Mesothelial cell of epicardium (in vitro differentiated cells): ENCODE measurements at regions not wholly inside any gene's neighbourhood (a gene's known extent, or its start where the extent isn't known, plus 50 kb on each side); places are given as distances from the start of the nearest gene placed in this dataset.

ENCODE experiments used
- DNase-seq, 2 experiments: peaks; one replicate each; pipeline ENCODE4 v3.0.0; 2021; ENCODE audit warnings: low spot score in 2 of 2; ENCODE audit not compliant: unreplicated experiment in 2 of 2
- H3K27ac Mint-ChIP-seq: 2 replicates; pipeline ENCODE4 v1.8.0; 2021; ENCODE audit warnings: mixed read lengths
- H3K27me3 Mint-ChIP-seq: 2 replicates; pipeline ENCODE4 v1.8.0; 2021; ENCODE audit warnings: low read depth, mixed read lengths
- H3K36me3 Mint-ChIP-seq: 2 replicates; pipeline ENCODE4 v1.8.0; 2021; ENCODE audit warnings: mixed read lengths
- H3K4me1 Mint-ChIP-seq: 2 replicates; pipeline ENCODE4 v1.8.0; 2021; ENCODE audit warnings: mixed read lengths
- H3K4me3 Mint-ChIP-seq: 2 replicates; pipeline ENCODE4 v1.8.0; 2021; ENCODE audit warnings: mild to moderate bottlenecking, moderate library complexity, mixed read lengths
- H3K9me3 Mint-ChIP-seq: 2 replicates; pipeline ENCODE4 v1.8.0; 2021; ENCODE audit warnings: mixed read lengths
- CTCF ChIP-seq: fragments of 200-600 bp; sonication (generic); IDR thresholded peaks from one replicate; pipeline ENCODE4 v1.5.0; 2021; ENCODE audit warnings: antibody characterized with exemption; ENCODE audit not compliant: unreplicated experiment

GRCh38 chr1:25066731-25067517 lies 136.8 kb upstream of the RUNX3 start:
- no peak overlapping the region for H3K4me3 Mint-ChIP-seq

GRCh38 chr1:25066256-25066655 lies 136.2 kb upstream of the RUNX3 start:
- H3K4me1 Mint-ChIP-seq, result peaks cover 24% of the 10 kb centered on the region
- no peak for DNase-seq
- TF ChIP-seq CTCF, result no peak
- H3K36me3 Mint-ChIP-seq, result no peaks in the 10 kb centered on the region
- no peaks in the 10 kb centered on the region for H3K9me3 Mint-ChIP-seq
- H3K4me3 Mint-ChIP-seq, result no peak overlapping the region
- no peak overlapping the region for H3K27ac Mint-ChIP-seq
- no peaks in the 10 kb centered on the region for H3K27me3 Mint-ChIP-seq

More at GRCh38 chr1:25066731-25067517, 136.8 kb upstream of the RUNX3 start:
- Mint-ChIP-seq H3K27ac (peak overlapping the region; percentile 31), H3K9me3 (no peaks in the 10 kb centered on the region), H3K36me3 (no peaks in the 10 kb centered on the region), H3K4me1 (peaks cover 24% of the 10 kb centered on the region), H3K27me3 (no peaks in the 10 kb centered on the region)
- no peak for DNase-seq
- TF ChIP-seq CTCF, result no peak

- DNase-seq, result no peak
- Mint-ChIP-seq H3K27me3 (no peaks in the 10 kb centered on the region), H3K36me3 (no peaks in the 10 kb centered on the region)
These were observed 135.7 kb upstream of the RUNX3 start for GRCh38 chr1:25065795-25066238.

GRCh38 chr1:25065321-25065721 lies 135.2 kb upstream of the RUNX3 start:
- H3K27ac Mint-ChIP-seq, result no peak overlapping the region

More at GRCh38 chr1:25065795-25066238, 135.7 kb upstream of the RUNX3 start:
- Mint-ChIP-seq H3K27ac (no peak overlapping the region), H3K4me3 (no peak overlapping the region), H3K9me3 (no peaks in the 10 kb centered on the region), H3K4me1 (peaks cover 24% of the 10 kb centered on the region)
- TF ChIP-seq CTCF, result no peak

GRCh38 chr1:25064465-25065240 lies 134.6 kb upstream of the RUNX3 start:
- H3K27ac Mint-ChIP-seq, result no peak overlapping the region
- H3K4me1 Mint-ChIP-seq, result peaks cover 24% of the 10 kb centered on the region
- no peaks in the 10 kb centered on the region for H3K36me3 Mint-ChIP-seq
- no peak for TF ChIP-seq CTCF
- no peak for DNase-seq
- H3K4me3 Mint-ChIP-seq, result no peak overlapping the region
- H3K27me3 Mint-ChIP-seq, result peaks cover 2% of the 10 kb centered on the region
- H3K9me3 Mint-ChIP-seq, result no peaks in the 10 kb centered on the region

More at GRCh38 chr1:25065321-25065721, 135.2 kb upstream of the RUNX3 start:
- Mint-ChIP-seq H3K36me3 (no peaks in the 10 kb centered on the region), H3K4me1 (peaks cover 24% of the 10 kb centered on the region), H3K4me3 (no peak overlapping the region), H3K27me3 (no peaks in the 10 kb centered on the region), H3K9me3 (no peaks in the 10 kb centered on the region)
- no peak for TF ChIP-seq CTCF
- no peak for DNase-seq
